ENCODE measurements at regions not wholly inside any gene's neighbourhood (a gene's known extent, or its start where the extent isn't known, plus 50 kb on each side); places are given as distances from the start of the nearest gene placed in this dataset.

- DNase-seq, result no peak
Measured at GRCh38 chr1:57991289-57991688, 555.2 kb downstream of the OMA1 start.

- no peak for DNase-seq
Measured at GRCh38 chr1:57989877-57990276, 556.6 kb downstream of the OMA1 start.

- DNase-seq, result no peak
Measured at GRCh38 chr1:57987523-57987922, 559.0 kb downstream of the OMA1 start.

- no peak for DNase-seq
Measured at GRCh38 chr1:57986432-57986831, 560.1 kb downstream of the OMA1 start.

- no peak for DNase-seq
Measured at GRCh38 chr1:57984277-57984676, 560.4 kb upstream of the DAB1 start.

- DNase-seq, result no peak
Measured at GRCh38 chr1:57983441-57983840, 559.6 kb upstream of the DAB1 start.

- no peak for DNase-seq
Measured at GRCh38 chr1:57982852-57983251, 559.0 kb upstream of the DAB1 start.

- no peak for DNase-seq
Measured at GRCh38 chr1:57976216-57976615, 552.4 kb upstream of the DAB1 start.

GRCh38 chr1:57968321-57968720 lies 544.5 kb upstream of the DAB1 start:
- no peak for DNase-seq

GRCh38 chr1:57966751-57967406 lies 543.0 kb upstream of the DAB1 start:
- no peak for DNase-seq

GRCh38 chr1:57966340-57966739 lies 542.5 kb upstream of the DAB1 start:
- DNase-seq, result no peak

GRCh38 chr1:57963581-57963980 lies 539.7 kb upstream of the DAB1 start:
- DNase-seq, result no peak

- no peak for DNase-seq
Measured at GRCh38 chr1:57959531-57960241, 535.8 kb upstream of the DAB1 start.

GRCh38 chr1:57957576-57957975 lies 533.7 kb upstream of the DAB1 start:
- no peak for DNase-seq

- DNase-seq, result no peak
Measured at GRCh38 chr1:57951390-57951789, 527.5 kb upstream of the DAB1 start.

GRCh38 chr1:57949168-57949567 lies 525.3 kb upstream of the DAB1 start:
- no peak for DNase-seq

GRCh38 chr1:57947471-57947870 lies 523.6 kb upstream of the DAB1 start:
- no peak for DNase-seq

- DNase-seq, result no peak
Measured at GRCh38 chr1:57945045-57945444, 521.2 kb upstream of the DAB1 start.

- no peak for DNase-seq
Measured at GRCh38 chr1:57943365-57943764, 519.5 kb upstream of the DAB1 start.

- no peak for DNase-seq
Measured at GRCh38 chr1:57934745-57935144, 510.9 kb upstream of the DAB1 start.

- DNase-seq, result no peak
Measured at GRCh38 chr1:57927003-57927402, 503.1 kb upstream of the DAB1 start.

- DNase-seq, result no peak
Measured at GRCh38 chr1:57926025-57926552, 502.2 kb upstream of the DAB1 start.

GRCh38 chr1:57925226-57925625 lies 501.4 kb upstream of the DAB1 start:
- no peak for DNase-seq

- DNase-seq, result no peak
Measured at GRCh38 chr1:57922130-57922529, 498.3 kb upstream of the DAB1 start.
